HEK293 (cell line): ENCODE measurements at regions not wholly inside any gene's neighbourhood (a gene's known extent, or its start where the extent isn't known, plus 50 kb on each side); places are given as distances from the start of the nearest gene placed in this dataset.

Experiments
- CTCF ChIA-PET: fragments of 350-600 bp; formaldehyde crosslinking; extraction: SDS; loops from one replicate; lab custom pipeline; 2021; ENCODE audit warnings: antibody characterized with exemption; lab: Yijun Ruan, JAX
- POLR2A ChIA-PET: fragments of 300-600 bp; formaldehyde crosslinking; extraction: SDS; loops from one replicate; lab custom pipeline; 2020; ENCODE audit warnings: antibody characterized with exemption, inconsistent platforms; lab: Yijun Ruan, JAX
- H3K27ac ChIP-seq: fragments of 200-500 bp; sonication (Bioruptor generic); 2 replicates; pipeline ENCODE4 v1.5.1; 2014; ENCODE audit warnings: low read depth, low read length, control low read depth, inconsistent platforms; ENCODE audit errors: extremely low read depth
- H3K36me3 ChIP-seq, 2 experiments: fragments of 200-500 bp in 1 of 2; sonication (Bioruptor generic) in 1 of 2; 1 replicate in 1 of 2; 2 replicates in 1 of 2; pipeline ENCODE4 v1.5.1; 2014 to 2017; ENCODE audit warnings: inconsistent platforms in 2 of 2, low read length in 2 of 2; ENCODE audit not compliant: control insufficient read depth in 2 of 2, insufficient read depth in 1 of 2
- H3K4me1 ChIP-seq: fragments of 200-500 bp; sonication (Bioruptor generic); 2 replicates; pipeline ENCODE4 v1.5.1; 2014; ENCODE audit warnings: mild to moderate bottlenecking, low read length, inconsistent platforms; ENCODE audit not compliant: control insufficient read depth, insufficient read depth
- H3K4me3 ChIP-seq: 2 replicates; pipeline ENCODE4 v1.5.1; 2011; ENCODE audit warnings: low read depth, mild to moderate bottlenecking, control low read depth, low read length, moderate library complexity
- H3K9me3 ChIP-seq: fragments of 200-500 bp; sonication (Bioruptor generic); 2 replicates; pipeline ENCODE4 v1.5.1; 2014; ENCODE audit warnings: low read depth, low read length, inconsistent platforms; ENCODE audit not compliant: control insufficient read depth, insufficient read depth
- GLI2 ChIP-seq: fragments of 450-650 bp; formaldehyde crosslinking; IDR thresholded peaks from 2 replicates; pipeline ENCODE4; 2017; ENCODE audit warnings: missing biosample characterization, missing genetic modification characterization, low read depth, borderline replicate concordance
- GLIS1 ChIP-seq: fragments of 450-650 bp; formaldehyde crosslinking; IDR thresholded peaks from 2 replicates; pipeline ENCODE4 v1.5.1; 2016; ENCODE audit warnings: missing biosample characterization, missing genetic modification characterization
- PATZ1 ChIP-seq: fragments of 450-650 bp; formaldehyde crosslinking; IDR thresholded peaks from 2 replicates; pipeline ENCODE4 v1.5.1; 2016; ENCODE audit warnings: missing biosample characterization, missing genetic modification characterization
- PBX3 ChIP-seq: sonication (generic); formaldehyde crosslinking; IDR thresholded peaks from 2 replicates; pipeline ENCODE4 v1.8.1; 2022; ENCODE audit warnings: mild to moderate bottlenecking, moderate library complexity, missing genetic modification reagents
- SP3 ChIP-seq: fragments of 450-650 bp; formaldehyde crosslinking; IDR thresholded peaks from 2 replicates; pipeline ENCODE4 v1.5.1; 2016; ENCODE audit warnings: missing biosample characterization, missing genetic modification characterization
- ZBTB44 ChIP-seq: fragments of 450-650 bp; IDR thresholded peaks from 2 replicates; pipeline ENCODE4 v1.5.1; 2018; ENCODE audit warnings: missing biosample characterization, mild to moderate bottlenecking, missing genetic modification characterization
- ZNF132 ChIP-seq: fragments of 450-650 bp; formaldehyde crosslinking; IDR thresholded peaks from 2 replicates; pipeline ENCODE4 v1.5.1; 2017; ENCODE audit warnings: missing biosample characterization, missing genetic modification characterization, borderline replicate concordance
- ZNF174 ChIP-seq: fragments of 450-650 bp; formaldehyde crosslinking; IDR thresholded peaks from 2 replicates; pipeline ENCODE4 v1.5.0; 2017; ENCODE audit warnings: missing biosample characterization, mild to moderate bottlenecking, missing genetic modification characterization
- ZNF214 ChIP-seq: fragments of 450-650 bp; formaldehyde crosslinking; IDR thresholded peaks from 2 replicates; pipeline ENCODE4 v1.5.1; 2017; ENCODE audit warnings: missing biosample characterization, mild to moderate bottlenecking, missing genetic modification characterization, borderline replicate concordance
- ZNF24 ChIP-seq: fragments of 450-650 bp; formaldehyde crosslinking; IDR thresholded peaks from 2 replicates; pipeline ENCODE4 v1.5.1; 2016; ENCODE audit warnings: missing biosample characterization, missing genetic modification characterization
- ZNF341 ChIP-seq: fragments of 450-650 bp; formaldehyde crosslinking; IDR thresholded peaks from 2 replicates; pipeline ENCODE4; 2016; ENCODE audit warnings: low read depth, missing biosample characterization, missing genetic modification characterization
- ZNF416 ChIP-seq: fragments of 450-650 bp; formaldehyde crosslinking; IDR thresholded peaks from 2 replicates; pipeline ENCODE4 v1.5.1; 2016; ENCODE audit warnings: missing biosample characterization, missing genetic modification characterization
- ZNF544 ChIP-seq: fragments of 450-650 bp; formaldehyde crosslinking; IDR thresholded peaks from 2 replicates; pipeline ENCODE4 v1.5.0; 2017; ENCODE audit warnings: missing biosample characterization, missing genetic modification characterization
- ZNF548 ChIP-seq: fragments of 450-650 bp; formaldehyde crosslinking; IDR thresholded peaks from 2 replicates; pipeline ENCODE4 v1.5.1; 2016; ENCODE audit warnings: missing biosample characterization, missing genetic modification characterization
- ZNF560 ChIP-seq: fragments of 450-650 bp; formaldehyde crosslinking; IDR thresholded peaks from 2 replicates; pipeline ENCODE4 v1.5.1; 2017; ENCODE audit warnings: missing biosample characterization, missing genetic modification characterization, borderline replicate concordance
- ZNF654 ChIP-seq: fragments of 450-650 bp; formaldehyde crosslinking; IDR thresholded peaks from 2 replicates; pipeline ENCODE4 v1.5.1; 2016; ENCODE audit warnings: low read depth, missing biosample characterization, missing genetic modification characterization
- ZNF704 ChIP-seq: fragments of 450-650 bp; formaldehyde crosslinking; IDR thresholded peaks from 2 replicates; pipeline ENCODE4 v1.5.1; 2016; ENCODE audit warnings: missing biosample characterization, missing genetic modification characterization
- TF ChIP-seq, protein P1 (sequence below): fragments of 450-650 bp; formaldehyde crosslinking; IDR thresholded peaks from 2 replicates; pipeline ENCODE4 v1.5.1; 2016; ENCODE audit warnings: missing biosample characterization, missing genetic modification characterization
- TF ChIP-seq, protein P2 (sequence below): fragments of 450-650 bp; formaldehyde crosslinking; IDR thresholded peaks from 2 replicates; pipeline ENCODE4 v1.5.1; 2016; ENCODE audit warnings: missing biosample characterization, missing genetic modification characterization, borderline replicate concordance
- TF ChIP-seq, protein P3 (sequence below): fragments of 450-650 bp; formaldehyde crosslinking; conservative IDR thresholded peaks from 2 replicates; pipeline ENCODE4 v1.5.1; 2016; ENCODE audit warnings: low read depth, missing biosample characterization, missing genetic modification characterization

GRCh38 chr1:5451671-5452070 lies 540.6 kb downstream of the NPHP4 start:
- ChIA-PET CTCF (no interaction called here), POLR2A (no interaction called here)
- no peaks in the 10 kb centered on the region for H3K4me1 ChIP-seq
- H3K27ac ChIP-seq, result no peak overlapping the region
- no peaks in the 10 kb centered on the region for H3K9me3 ChIP-seq
- TF ChIP-seq GLI2 (tag by site-specific recombination) (no peak), PBX3 (no peak), ZNF544 (tag by site-specific recombination) (no peak), ZNF24 (tag by site-specific recombination) (no peak), ZNF174 (tag by site-specific recombination) (no peak), GLIS1 (no peak), ZNF548 (no peak), ZNF654 (tag by site-specific recombination) (no peak), ZNF560 (no peak), ZNF132 (tag by site-specific recombination) (no peak), SP3 (tag by site-specific recombination) (no peak), ZNF214 (tag by site-specific recombination) (no peak), ZBTB44 (tag by site-specific recombination) (no peak), ZNF704 (no peak), ZNF341 (tag by site-specific recombination) (no peak), PATZ1 (tag by site-specific recombination) (no peak), ZNF416 (tag by site-specific recombination) (no peak)
- TF ChIP-seq, protein P1, sequence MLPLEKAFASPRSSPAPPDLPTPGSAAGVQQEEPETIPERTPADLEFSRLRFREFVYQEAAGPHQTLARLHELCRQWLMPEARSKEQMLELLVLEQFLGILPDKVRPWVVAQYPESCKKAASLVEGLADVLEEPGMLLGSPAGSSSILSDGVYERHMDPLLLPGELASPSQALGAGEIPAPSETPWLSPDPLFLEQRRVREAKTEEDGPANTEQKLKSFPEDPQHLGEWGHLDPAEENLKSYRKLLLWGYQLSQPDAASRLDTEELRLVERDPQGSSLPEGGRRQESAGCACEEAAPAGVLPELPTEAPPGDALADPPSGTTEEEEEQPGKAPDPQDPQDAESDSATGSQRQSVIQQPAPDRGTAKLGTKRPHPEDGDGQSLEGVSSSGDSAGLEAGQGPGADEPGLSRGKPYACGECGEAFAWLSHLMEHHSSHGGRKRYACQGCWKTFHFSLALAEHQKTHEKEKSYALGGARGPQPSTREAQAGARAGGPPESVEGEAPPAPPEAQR, result no peak
- TF ChIP-seq, protein P2, sequence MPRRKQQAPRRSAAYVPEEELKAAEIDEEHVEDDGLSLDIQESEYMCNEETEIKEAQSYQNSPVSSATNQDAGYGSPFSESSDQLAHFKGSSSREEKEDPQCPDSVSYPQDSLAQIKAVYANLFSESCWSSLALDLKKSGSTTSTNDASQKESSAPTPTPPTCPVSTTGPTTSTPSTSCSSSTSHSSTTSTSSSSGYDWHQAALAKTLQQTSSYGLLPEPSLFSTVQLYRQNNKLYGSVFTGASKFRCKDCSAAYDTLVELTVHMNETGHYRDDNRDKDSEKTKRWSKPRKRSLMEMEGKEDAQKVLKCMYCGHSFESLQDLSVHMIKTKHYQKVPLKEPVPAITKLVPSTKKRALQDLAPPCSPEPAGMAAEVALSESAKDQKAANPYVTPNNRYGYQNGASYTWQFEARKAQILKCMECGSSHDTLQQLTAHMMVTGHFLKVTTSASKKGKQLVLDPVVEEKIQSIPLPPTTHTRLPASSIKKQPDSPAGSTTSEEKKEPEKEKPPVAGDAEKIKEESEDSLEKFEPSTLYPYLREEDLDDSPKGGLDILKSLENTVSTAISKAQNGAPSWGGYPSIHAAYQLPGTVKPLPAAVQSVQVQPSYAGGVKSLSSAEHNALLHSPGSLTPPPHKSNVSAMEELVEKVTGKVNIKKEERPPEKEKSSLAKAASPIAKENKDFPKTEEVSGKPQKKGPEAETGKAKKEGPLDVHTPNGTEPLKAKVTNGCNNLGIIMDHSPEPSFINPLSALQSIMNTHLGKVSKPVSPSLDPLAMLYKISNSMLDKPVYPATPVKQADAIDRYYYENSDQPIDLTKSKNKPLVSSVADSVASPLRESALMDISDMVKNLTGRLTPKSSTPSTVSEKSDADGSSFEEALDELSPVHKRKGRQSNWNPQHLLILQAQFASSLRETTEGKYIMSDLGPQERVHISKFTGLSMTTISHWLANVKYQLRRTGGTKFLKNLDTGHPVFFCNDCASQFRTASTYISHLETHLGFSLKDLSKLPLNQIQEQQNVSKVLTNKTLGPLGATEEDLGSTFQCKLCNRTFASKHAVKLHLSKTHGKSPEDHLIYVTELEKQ (tag by site-specific recombination), result no peak
- TF ChIP-seq, protein P3, sequence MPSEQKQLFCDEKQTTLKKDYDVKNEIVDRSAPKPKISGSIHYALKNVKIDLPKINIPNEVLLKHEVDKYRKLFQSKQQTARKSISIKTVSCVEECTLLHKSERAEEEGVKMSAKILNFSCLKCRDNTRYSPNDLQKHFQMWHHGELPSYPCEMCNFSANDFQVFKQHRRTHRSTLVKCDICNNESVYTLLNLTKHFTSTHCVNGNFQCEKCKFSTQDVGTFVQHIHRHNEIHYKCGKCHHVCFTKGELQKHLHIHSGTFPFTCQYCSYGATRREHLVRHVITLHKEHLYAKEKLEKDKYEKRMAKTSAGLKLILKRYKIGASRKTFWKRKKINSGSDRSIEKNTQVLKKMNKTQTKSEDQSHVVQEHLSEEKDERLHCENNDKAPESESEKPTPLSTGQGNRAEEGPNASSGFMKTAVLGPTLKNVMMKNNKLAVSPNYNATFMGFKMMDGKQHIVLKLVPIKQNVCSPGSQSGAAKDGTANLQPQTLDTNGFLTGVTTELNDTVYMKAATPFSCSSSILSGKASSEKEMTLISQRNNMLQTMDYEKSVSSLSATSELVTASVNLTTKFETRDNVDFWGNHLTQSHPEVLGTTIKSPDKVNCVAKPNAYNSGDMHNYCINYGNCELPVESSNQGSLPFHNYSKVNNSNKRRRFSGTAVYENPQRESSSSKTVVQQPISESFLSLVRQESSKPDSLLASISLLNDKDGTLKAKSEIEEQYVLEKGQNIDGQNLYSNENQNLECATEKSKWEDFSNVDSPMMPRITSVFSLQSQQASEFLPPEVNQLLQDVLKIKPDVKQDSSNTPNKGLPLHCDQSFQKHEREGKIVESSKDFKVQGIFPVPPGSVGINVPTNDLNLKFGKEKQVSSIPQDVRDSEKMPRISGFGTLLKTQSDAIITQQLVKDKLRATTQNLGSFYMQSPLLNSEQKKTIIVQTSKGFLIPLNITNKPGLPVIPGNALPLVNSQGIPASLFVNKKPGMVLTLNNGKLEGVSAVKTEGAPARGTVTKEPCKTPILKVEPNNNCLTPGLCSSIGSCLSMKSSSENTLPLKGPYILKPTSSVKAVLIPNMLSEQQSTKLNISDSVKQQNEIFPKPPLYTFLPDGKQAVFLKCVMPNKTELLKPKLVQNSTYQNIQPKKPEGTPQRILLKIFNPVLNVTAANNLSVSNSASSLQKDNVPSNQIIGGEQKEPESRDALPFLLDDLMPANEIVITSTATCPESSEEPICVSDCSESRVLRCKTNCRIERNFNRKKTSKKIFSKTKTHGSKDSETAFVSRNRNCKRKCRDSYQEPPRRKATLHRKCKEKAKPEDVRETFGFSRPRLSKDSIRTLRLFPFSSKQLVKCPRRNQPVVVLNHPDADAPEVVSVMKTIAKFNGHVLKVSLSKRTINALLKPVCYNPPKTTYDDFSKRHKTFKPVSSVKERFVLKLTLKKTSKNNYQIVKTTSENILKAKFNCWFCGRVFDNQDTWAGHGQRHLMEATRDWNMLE (tag by site-specific recombination), result no peak
- H3K36me3 ChIP-seq, result no peaks in the 10 kb centered on the region
- no peak overlapping the region for H3K4me3 ChIP-seq
